PC-3 (cell line): ENCODE measurements at regions not wholly inside any gene's neighbourhood (a gene's known extent, or its start where the extent isn't known, plus 50 kb on each side); places are given as distances from the start of the nearest gene placed in this dataset.
A peak's percentile ranks its signal among the peaks of the same experiment; 100 is the strongest.

Experiments used
- ATAC-seq: fragments of 200-7000 bp; cut with Tn5 transposase; 2 replicates; pipeline ENCODE4 v1.9.1; 2020; ENCODE audit warnings: mild to moderate bottlenecking, moderate library complexity
- BruUV-seq: library from RNA; stranded (reverse); fragments of 400-500 nt; replicated peaks from 2 replicates; lab custom pipeline; 2021; lab: Mats Ljungman, UMichigan
- CTCF ChIA-PET: fragments of 300-600 bp; sonication (Branson Sonifier 250); formaldehyde crosslinking; loops from one replicate; lab custom pipeline; 2022; ENCODE audit warnings: antibody characterized with exemption; lab: Charles Lee
- POLR2A ChIA-PET: fragments of 300-600 bp; sonication (Branson Sonifier 250); formaldehyde crosslinking; loops from one replicate; lab custom pipeline; 2022; ENCODE audit warnings: antibody characterized with exemption; ENCODE audit not compliant: unreplicated experiment; lab: Charles Lee
- DNase-seq: peaks from one replicate; pipeline ENCODE4 v3.0.0-alpha.2; 2015
- H2AFZ ChIP-seq: fragments of 300-600 bp; sonication (generic); 2 replicates; pipeline ENCODE4 v1.6.0; 2016; ENCODE audit warnings: antibody characterized with exemption, low read length
- H3F3A ChIP-seq: fragments of 300-600 bp; sonication (generic); one replicate; pipeline ENCODE4 v1.6.0; 2017; ENCODE audit warnings: antibody characterized with exemption, low read length, control low read depth, mild to moderate bottlenecking; ENCODE audit not compliant: unreplicated experiment
- H3K27ac ChIP-seq: fragments of 300-600 bp; sonication (generic); 2 replicates; pipeline ENCODE4 v1.5.1; 2016; ENCODE audit warnings: mild to moderate bottlenecking, low read length
- H3K27me3 ChIP-seq: fragments of 300-600 bp; sonication (generic); 2 replicates; pipeline ENCODE4 v1.6.1; 2016; ENCODE audit warnings: low read length, mixed read lengths
- H3K36me3 ChIP-seq: fragments of 300-600 bp; sonication (generic); 2 replicates; pipeline ENCODE4 v1.6.1; 2016; ENCODE audit warnings: low read depth, mixed run types, low read length, mixed read lengths
- H3K4me1 ChIP-seq: fragments of 300-600 bp; sonication (generic); 2 replicates; pipeline ENCODE4 v1.5.1; 2016; ENCODE audit warnings: low read length; ENCODE audit not compliant: insufficient read depth
- H3K4me2 ChIP-seq: fragments of 300-600 bp; sonication (generic); 2 replicates; pipeline ENCODE4 v1.6.0; 2016; ENCODE audit warnings: low read length
- H3K4me3 ChIP-seq: fragments of 300-600 bp; sonication (generic); 2 replicates; pipeline ENCODE4 v1.5.1; 2016; ENCODE audit warnings: mild to moderate bottlenecking, low read length, mixed read lengths
- H3K79me2 ChIP-seq: fragments of 300-600 bp; sonication (generic); 2 replicates; pipeline ENCODE4 v1.6.1; 2017; ENCODE audit warnings: low read length, mixed read lengths
- H3K9ac ChIP-seq: fragments of 300-600 bp; sonication (generic); 2 replicates; pipeline ENCODE4 v1.6.0; 2016; ENCODE audit warnings: mild to moderate bottlenecking, low read length
- H3K9me2 ChIP-seq: fragments of 300-600 bp; sonication (generic); replicated peaks from 2 replicates; pipeline ENCODE4 v1.6.1; 2016; ENCODE audit warnings: mixed run types, low read length, mixed read lengths
- H3K9me3 ChIP-seq: fragments of 300-600 bp; sonication (generic); 2 replicates; pipeline ENCODE4 v1.6.1; 2016; ENCODE audit warnings: low read length, mixed read lengths
- H4K20me1 ChIP-seq: fragments of 300-600 bp; sonication (generic); 2 replicates; pipeline ENCODE4 v1.6.1; 2016; ENCODE audit warnings: low read length, mixed read lengths
- CTCF ChIP-seq: fragments of 300-600 bp; sonication (generic); conservative IDR thresholded peaks from 2 replicates; pipeline ENCODE4 v1.5.1; 2017; ENCODE audit warnings: antibody characterized with exemption, low read depth, mild to moderate bottlenecking, low read length
- EZH2 ChIP-seq: fragments of 300-600 bp; sonication (generic); IDR thresholded peaks from one replicate; pipeline ENCODE4 v1.6.1; 2017; ENCODE audit warnings: antibody characterized with exemption, mild to moderate bottlenecking, low read length; ENCODE audit not compliant: unreplicated experiment
- EZH2phosphoT487 ChIP-seq: fragments of 300-600 bp; sonication (generic); IDR thresholded peaks from 2 replicates; pipeline ENCODE4 v1.6.1; 2018; ENCODE audit warnings: mild to moderate bottlenecking, antibody characterized with exemption, low read length, borderline replicate concordance
- intact Hi-C: fragments of 100-400 bp; cut with micrococcal nuclease; formaldehyde crosslinking; loops from 2 replicates; pipeline ENCODE4 v1.9.0; 2023

DNA sequence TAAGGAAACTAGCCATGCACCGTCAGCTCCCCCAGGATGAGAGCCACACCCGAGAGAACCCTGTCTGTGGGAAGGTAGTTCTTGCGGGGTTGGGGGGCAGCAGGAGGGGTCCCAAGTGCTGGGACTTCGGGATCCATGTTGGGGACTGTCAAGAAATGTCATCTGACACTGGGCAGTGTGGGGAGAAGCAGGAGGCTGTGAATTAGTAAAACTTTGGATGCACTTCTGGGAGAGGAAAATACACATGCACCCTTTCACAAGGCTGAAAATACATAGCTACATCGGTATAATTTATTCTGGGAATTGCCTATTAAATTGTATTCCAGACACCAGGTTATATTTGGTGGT is 109.6 kb upstream of the RPS23 start:
- no peaks in the 10 kb centered on the region for H3K36me3 ChIP-seq
- DNase-seq: no peak
- no peaks in the 10 kb centered on the region for H3F3A ChIP-seq
- ChIA-PET POLR2A (no interaction called here), CTCF (no interaction called here)
- peak overlapping the region; percentile 41 for H3K4me2 ChIP-seq
- H3K27me3 ChIP-seq: no peaks in the 10 kb centered on the region
- intact Hi-C loops: loop anchor here (1.0 to 2.0 kb wide), 3 partner anchors 30 to 248 kb away; no protein-coding TSS in a partner anchor
- H2AFZ ChIP-seq: no peak overlapping the region
- no peak for ATAC-seq
- peaks cover 38% of the 10 kb centered on the region for H3K4me1 ChIP-seq
- no TSS peak for BruUV-seq
- no peaks in the 10 kb centered on the region for H4K20me1 ChIP-seq
- peak overlapping the region; percentile 99 for H3K27ac ChIP-seq
- no peaks in the 10 kb centered on the region for H3K79me2 ChIP-seq
- H3K4me3 ChIP-seq: no peak overlapping the region
- TF ChIP-seq EZH2: no peak
- TF ChIP-seq CTCF: no peak
- no peak for TF ChIP-seq EZH2phosphoT487
- H3K9me3 ChIP-seq: no peaks in the 10 kb centered on the region
- no peaks in the 10 kb centered on the region for H3K9me2 ChIP-seq
- peak overlapping the region; percentile 69 for H3K9ac ChIP-seq

DNA sequence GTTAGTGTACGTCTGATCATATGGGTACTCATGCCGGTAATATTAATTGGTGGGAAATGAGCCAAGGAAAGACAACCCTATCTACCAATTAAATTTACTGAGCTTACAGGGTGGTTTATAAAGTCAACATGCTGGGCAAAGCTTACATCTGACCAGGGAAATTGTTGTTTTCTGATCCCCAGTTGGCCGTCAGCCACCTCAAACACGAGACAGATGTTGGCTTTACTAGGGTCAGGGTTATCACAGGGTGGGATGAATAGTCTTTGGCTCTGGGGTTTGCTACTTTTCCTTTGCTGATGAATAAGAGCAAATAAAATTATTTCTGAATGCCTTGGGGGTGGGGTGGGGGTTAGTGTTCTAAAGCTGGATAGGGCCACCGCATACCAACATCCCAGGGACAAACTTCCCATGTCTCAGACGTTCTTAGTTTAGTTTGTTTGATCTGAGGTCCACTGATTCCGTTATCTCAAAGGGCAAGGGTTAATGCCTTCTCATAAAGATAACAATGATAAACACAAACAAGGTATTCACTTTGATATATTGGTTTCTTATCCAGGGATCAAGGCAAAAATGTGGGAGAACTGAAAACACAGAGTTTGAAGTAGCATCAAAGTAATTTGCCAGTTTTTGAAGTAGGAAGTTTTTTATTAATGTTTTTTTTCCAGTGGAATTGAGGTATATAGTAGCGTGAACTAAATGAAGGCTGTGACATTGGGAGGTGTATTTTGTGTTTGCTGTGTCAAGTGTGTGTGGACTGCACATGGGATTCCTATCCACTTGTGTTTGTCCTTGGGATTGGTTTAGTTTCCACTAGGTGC is 109.1 kb upstream of the RPS23 start:
- ChIA-PET POLR2A (interaction anchor here (0.6 to 0.7 kb wide), 3 partner anchors 20 to 647 kb away, joined by 3 to 8 read pairs (median 4); no protein-coding TSS in a partner anchor), CTCF (interaction anchor here (0.6 kb wide), 1 partner anchor 1321 kb away, joined by 3 read pairs; no protein-coding TSS in a partner anchor)
- Histone ChIP-seq H3K27ac (peak overlapping the region; percentile 99), H2AFZ (no peak overlapping the region), H3K9me3 (no peaks in the 10 kb centered on the region), H3K4me1 (peaks cover 38% of the 10 kb centered on the region), H3K27me3 (no peaks in the 10 kb centered on the region), H3K79me2 (no peaks in the 10 kb centered on the region), H3F3A (no peaks in the 10 kb centered on the region), H3K4me2 (peak overlapping the region; percentile 41), H3K36me3 (no peaks in the 10 kb centered on the region), H3K4me3 (no peak overlapping the region), H4K20me1 (no peaks in the 10 kb centered on the region), H3K9me2 (no peaks in the 10 kb centered on the region), H3K9ac (peak overlapping the region; percentile 69)
- DNase-seq (peak; percentile 93), ATAC-seq (peak; percentile 74)
- TF ChIP-seq CTCF (no peak), EZH2phosphoT487 (no peak), EZH2 (no peak)
- intact Hi-C loops: loop anchor here (1.0 to 2.0 kb wide), 3 partner anchors 30 to 248 kb away; no protein-coding TSS in a partner anchor
- BruUV-seq: no TSS peak

DNA sequence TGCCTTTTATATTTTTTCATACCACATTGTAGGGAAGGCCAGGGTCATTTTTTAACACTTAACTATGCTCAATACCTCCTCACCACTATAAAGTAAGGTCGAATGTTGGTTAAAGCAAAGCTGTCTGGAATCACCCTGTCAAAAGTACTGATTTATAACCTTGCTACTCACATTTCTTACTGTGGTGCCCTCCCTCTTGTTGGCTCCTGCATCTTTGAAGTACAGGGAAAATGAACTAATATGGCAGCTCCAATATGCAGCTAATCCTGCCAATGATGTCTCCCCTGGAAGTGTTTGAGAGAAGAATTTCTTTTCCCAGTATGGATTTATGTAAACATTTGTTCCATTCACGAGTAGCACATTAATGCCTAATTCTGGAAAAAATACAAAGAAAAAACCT is 108.4 kb upstream of the RPS23 start:
- Histone ChIP-seq H3K27me3 (no peaks in the 10 kb centered on the region), H3K9me2 (no peaks in the 10 kb centered on the region), H2AFZ (no peak overlapping the region), H3K9me3 (no peaks in the 10 kb centered on the region), H3K4me1 (peaks cover 38% of the 10 kb centered on the region), H3K4me3 (no peak overlapping the region), H3K36me3 (no peaks in the 10 kb centered on the region), H3K27ac (peak overlapping the region; percentile 99), H3K79me2 (no peaks in the 10 kb centered on the region), H4K20me1 (no peaks in the 10 kb centered on the region), H3F3A (no peaks in the 10 kb centered on the region), H3K4me2 (peak overlapping the region; percentile 41), H3K9ac (peak overlapping the region; percentile 34)
- BruUV-seq: no TSS peak
- TF ChIP-seq EZH2 (no peak), EZH2phosphoT487 (no peak), CTCF (no peak)
- intact Hi-C loops: loop anchor here (2.0 kb wide), 1 partner anchor 34 kb away; no protein-coding TSS in a partner anchor
- ATAC-seq: peak; percentile 3
- DNase-seq: no peak
- POLR2A ChIA-PET: interaction anchor here (0.6 to 0.7 kb wide), 3 partner anchors 19 to 647 kb away, joined by 3 to 8 read pairs (median 4); no protein-coding TSS in a partner anchor
- CTCF ChIA-PET: interaction anchor here (0.6 kb wide), 1 partner anchor 36 kb away, joined by 3 read pairs; no protein-coding TSS in a partner anchor
